ENCODE measurements at regions not wholly inside any gene's neighbourhood (a gene's known extent, or its start where the extent isn't known, plus 50 kb on each side); places are given as distances from the start of the nearest gene placed in this dataset.

GRCh38 chr4:182063651-182064050 is 179.6 kb upstream of the TENM3 start:
- Histone ChIP-seq H3K36me3 (ENCODE audit: control insufficient read depth in 1 of 2, insufficient read depth in 2 of 2, low read length in 2 of 2) (no peaks in the 10 kb centered on the region), H3K9ac (ENCODE audit: low read length) (no peak overlapping the region), H3K4me3 (replicated peaks in 1 of 2; ENCODE audit: low read depth in 1 of 2, low read length in 2 of 2) (no peak overlapping the region), H3K79me2 (ENCODE audit: insufficient read depth, low read length) (no peaks in the 10 kb centered on the region), H3K9me2 (ENCODE audit: insufficient read depth) (no peaks in the 10 kb centered on the region), H3K27me3 (ENCODE audit: insufficient read depth, low read length) (no peaks in the 10 kb centered on the region), H2AFZ (ENCODE audit: low read depth, low read length, poor library complexity, severe bottlenecking) (no peak overlapping the region), H3K9me3 (ENCODE audit: control insufficient read depth in 1 of 2, insufficient read depth in 1 of 2, low read depth in 1 of 2, low read length in 2 of 2) (no peaks in the 10 kb centered on the region), H3K4me2 (ENCODE audit: low read length) (no peak overlapping the region), H3K27ac (ENCODE audit: low read depth, low read length) (no peak overlapping the region), H3K4me1 (ENCODE audit: control insufficient read depth in 1 of 2, insufficient read depth in 2 of 2, low read length in 2 of 2) (peaks cover 0 to 7% of the 10 kb centered on the region in 2 experiments; a peak in 2 of 4 replicates), H4K20me1 (ENCODE audit: insufficient read depth) (no peaks in the 10 kb centered on the region)
- no peak for DNase-seq (ENCODE audit: low read depth, low spot score)
- TF ChIP-seq CTCF (IDR thresholded peaks at IDR 0.05 in 2 of 3, conservative IDR thresholded peaks at IDR 0.05 in 1 of 3; ENCODE audit: borderline replicate concordance in 1 of 3, insufficient read depth in 1 of 3, low read depth in 2 of 3, low read length in 2 of 3) (no peak), CEBPB (IDR thresholded peaks at IDR 0.05; ENCODE audit: low read depth) (no peak), TCF7L2 (IDR thresholded peaks at IDR 0.05; ENCODE audit: borderline replicate concordance, extremely low read depth, insufficient read depth, insufficient read length) (no peak), SP1 (IDR thresholded peaks at IDR 0.05; ENCODE audit: low read depth) (no peak), ZFX (IDR thresholded peaks at IDR 0.05) (no peak), ZNF274 (IDR thresholded peaks at IDR 0.05; ENCODE audit: low read depth, low read length) (no peak), JUND (IDR thresholded peaks at IDR 0.05) (no peak), YY1 (IDR thresholded peaks at IDR 0.05; ENCODE audit: extremely low read depth, insufficient replicate concordance, low read depth, low read length) (no peak), EGR1 (IDR thresholded peaks at IDR 0.05; ENCODE audit: low read depth) (no peak), EZH2 (IDR thresholded peaks at IDR 0.05) (no peak)
- ChIA-PET RAD21 (ENCODE audit: low non-redundant PET in 1 of 2, low total read pairs in 2 of 2, uncharacterized antibody in 2 of 2, unreplicated experiment in 2 of 2) (no interaction called here), CTCF (no interaction called here), POLR2A (no interaction called here)
- BruUV-seq (replicated peaks): no TSS peak
- intact Hi-C loops (cut with micrococcal nuclease): no loop called here
- ATAC-seq: no peak

Data from HCT116 (cell line).